Stimulated activated CD4-positive, alpha-beta T cell treated with anti-CD3 and anti-CD28 coated beads, Interleukin-4, amount 100 ng/mL, for 1 hour (primary cell): ENCODE measurements at regions not wholly inside any gene's neighbourhood (a gene's known extent, or its start where the extent isn't known, plus 50 kb on each side); places are given as distances from the start of the nearest gene placed in this dataset.
"Not testable (repeated sequence)": the region's sequence is repeated elsewhere in the genome, so short reads cannot be mapped to it uniquely, and the experiment has no call there.

Experiments used
- DNase-seq: peaks from one replicate; pipeline ENCODE4 v3.0.0-alpha.2; 2020

DNA sequence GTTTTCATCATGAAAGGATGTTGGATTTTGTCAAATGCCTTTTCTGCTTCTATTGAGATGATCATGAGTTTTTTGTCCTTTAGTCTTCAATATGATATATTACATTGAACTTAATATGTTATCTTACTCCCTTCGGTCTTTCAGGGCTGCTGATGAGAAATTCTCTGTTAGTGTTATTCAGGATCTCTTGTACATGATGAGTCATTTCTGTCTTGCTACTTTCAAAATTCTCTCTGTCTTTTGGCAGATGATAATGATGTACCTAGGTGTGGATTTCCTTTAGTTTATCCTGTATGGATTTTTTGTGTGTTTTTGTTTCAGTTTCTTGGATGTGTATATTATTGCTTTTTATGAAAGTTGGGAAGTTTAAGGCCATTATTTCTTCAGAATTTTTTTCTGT is 320.9 kb upstream of the NPSR1 start:
- no peak for DNase-seq

DNA sequence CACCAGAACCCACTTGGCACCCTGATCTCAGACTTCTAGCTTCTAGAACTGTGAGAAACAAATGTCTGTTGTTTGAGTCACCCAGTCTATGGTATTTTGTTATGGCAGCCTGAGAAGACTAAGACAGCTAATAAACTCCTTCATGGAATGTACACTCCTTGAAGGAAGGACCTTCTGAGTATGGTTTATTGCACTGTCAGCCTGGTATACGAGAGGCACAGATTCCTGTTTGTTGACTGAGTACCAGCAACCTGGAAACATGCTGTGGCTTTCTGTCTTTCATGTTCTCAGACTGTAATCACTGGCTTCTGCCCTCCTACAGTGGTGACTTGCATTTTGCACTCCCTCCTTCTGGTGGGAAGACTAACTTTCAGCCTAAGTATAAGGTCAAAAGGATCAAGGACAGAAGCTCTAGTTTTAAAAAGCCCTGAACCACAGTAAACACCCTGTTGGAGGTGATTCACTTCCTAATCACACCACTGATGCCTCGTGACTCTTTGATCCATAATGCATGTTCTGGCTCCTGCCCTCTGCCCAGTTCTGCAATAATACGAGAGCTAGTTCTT is 319.0 kb upstream of the NPSR1 start:
- DNase-seq = no peak

DNA sequence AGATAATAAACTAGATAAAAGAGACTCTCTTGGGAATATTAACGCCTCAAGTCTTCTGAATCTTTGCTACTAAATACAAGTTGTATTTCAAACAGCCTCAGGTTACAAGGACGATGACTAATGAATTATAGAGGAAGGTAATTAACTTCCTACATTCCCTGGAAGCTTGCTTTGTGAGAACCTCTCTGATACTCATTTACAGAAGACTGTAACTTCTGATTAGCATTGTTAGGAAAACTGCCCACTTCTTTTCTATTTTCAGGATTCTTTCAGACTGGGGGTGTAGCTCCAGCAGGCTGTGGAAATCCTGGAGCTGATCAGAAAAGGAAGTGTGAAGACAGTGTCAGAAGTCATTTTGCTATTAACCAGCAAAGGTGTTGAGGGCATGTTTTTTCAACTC is 316.7 kb upstream of the NPSR1 start:
- DNase-seq = no peak

DNA sequence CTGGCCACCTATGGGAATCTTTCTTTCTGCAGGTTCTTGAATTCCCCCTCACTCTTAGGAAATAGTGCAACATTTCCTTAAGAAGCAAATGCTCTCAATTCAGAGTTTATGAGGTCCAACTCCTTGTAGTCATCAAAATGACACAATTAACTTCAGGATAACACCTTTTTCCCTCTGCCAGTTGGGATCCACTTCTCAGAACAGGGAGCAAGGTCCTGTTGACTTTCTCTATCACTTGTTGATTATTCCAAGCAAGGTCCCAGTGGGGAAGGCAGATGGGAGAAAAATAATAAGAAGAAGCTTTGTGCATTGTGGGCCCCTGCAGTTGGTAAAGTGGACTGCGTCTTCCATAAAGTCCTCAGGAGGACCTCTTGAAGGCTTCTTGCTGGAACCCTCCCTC is 315.6 kb upstream of the NPSR1 start:
- no peak for DNase-seq

DNA sequence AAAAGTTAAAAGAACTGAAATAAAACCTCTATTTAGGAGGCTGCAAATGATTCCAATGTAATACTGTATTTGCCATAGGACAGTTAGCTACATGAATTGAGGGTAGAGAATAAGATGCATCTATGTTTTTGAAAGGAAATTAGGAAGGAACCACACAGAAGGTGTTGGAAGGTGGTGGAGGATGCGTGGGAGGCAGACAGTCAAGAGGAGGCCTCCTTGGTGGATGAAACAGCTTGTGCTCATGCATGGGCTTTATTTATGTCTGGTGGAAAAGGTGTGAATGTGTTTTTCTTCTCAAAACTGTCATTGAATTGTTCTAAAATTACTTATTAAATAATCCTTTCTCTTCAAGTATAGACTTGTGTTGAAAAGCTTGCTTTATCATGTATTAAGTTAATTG is 314.4 kb upstream of the NPSR1 start:
- no peak for DNase-seq

DNA sequence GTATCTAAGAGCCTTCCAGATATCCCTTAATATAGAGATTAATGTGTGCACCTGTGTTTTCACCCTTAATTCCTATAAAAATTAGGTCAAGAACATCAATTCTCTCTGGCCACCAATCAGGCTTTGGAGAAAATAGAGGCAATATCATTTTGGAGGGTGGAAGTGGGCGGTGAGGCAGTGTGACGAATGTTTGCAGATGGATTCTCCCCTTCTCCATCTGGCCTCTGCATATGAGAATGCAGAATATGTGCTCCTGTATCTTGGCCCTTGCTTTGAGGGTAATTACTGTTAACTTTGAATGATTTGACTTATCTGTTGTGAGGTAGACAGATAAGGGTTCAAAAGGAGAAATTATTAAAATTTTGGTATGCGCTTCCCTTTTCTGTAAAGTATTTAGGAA is 304.0 kb upstream of the NPSR1 start:
- no peak for DNase-seq

DNA sequence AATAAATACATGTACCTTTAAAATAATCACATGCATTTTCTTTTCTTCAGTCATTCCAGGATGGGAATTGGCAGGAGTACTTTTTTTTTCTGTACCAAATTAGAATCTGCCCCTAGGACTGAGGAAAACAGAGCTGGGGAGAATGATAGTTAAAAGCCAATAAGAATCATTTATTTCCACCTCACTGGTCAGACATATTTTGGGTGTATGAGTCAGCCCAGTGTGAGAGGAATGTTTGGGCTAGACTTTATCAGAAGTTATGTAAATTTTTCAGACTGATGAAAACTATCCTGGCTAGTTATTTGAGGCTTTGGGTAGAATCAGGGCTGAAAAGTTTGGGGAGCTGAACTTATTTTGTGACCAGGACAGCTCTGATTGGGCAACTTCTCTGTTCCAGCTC is 303.1 kb upstream of the NPSR1 start:
- DNase-seq = no peak

DNA sequence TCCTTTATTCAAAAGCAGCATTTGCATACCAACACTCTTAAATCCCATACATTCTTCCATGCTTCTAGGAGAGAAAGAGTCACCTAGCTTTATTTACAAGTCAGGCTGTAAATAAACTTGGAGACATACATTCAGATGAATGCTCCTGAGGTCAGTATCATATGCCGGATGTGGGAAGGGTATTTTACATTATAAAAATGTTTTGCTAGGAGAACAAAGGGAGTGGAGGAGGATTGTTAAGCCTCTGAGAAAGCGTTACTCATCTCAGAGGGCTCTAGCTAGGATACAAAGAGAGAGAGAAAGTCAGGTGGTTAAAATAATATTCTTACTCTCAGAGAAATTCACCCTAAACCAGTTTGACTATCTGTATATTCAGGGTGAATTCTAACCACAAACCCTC is 300.9 kb upstream of the NPSR1 start:
- DNase-seq = no peak

DNA sequence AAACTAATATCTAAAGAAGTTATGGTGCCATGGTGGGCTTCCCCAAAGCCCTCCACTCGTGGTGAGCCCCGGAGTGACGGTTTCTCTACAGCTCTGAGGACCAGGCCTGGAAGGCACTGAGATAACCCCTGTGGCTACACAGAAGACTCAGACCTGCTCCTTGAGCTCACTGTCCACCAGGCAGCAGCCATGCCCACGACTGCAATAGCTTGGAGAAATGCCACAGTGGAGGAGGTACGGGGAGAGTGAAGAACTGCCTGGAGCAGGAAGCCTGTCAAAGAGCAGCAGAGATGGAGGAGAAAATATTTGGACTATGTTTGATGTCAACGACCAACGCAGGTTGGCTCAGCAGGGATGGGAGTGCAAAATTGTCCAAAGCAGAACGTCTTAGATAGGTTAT is 300.1 kb upstream of the NPSR1 start:
- DNase-seq = no peak

DNA sequence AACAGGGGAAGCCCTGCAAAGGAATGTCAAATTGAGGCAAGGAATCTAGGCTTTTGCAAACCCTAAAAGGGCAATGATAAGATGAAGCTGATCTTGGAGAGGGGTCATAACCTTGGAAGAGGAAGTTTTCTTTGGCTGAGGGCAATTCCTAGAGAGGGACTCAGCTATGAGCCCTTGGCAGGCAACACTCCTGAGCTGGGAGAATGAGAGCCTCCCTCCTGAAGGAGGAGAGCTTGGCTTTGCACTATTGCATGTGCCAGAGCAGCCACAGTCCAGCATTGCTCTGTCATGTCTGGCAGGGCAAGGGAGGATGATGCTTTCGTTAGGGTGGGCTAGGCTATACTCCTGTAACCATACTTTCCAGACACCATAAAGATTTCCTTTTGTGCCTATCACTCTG is 299.4 kb upstream of the NPSR1 start:
- DNase-seq = not testable (repeated sequence)

DNA sequence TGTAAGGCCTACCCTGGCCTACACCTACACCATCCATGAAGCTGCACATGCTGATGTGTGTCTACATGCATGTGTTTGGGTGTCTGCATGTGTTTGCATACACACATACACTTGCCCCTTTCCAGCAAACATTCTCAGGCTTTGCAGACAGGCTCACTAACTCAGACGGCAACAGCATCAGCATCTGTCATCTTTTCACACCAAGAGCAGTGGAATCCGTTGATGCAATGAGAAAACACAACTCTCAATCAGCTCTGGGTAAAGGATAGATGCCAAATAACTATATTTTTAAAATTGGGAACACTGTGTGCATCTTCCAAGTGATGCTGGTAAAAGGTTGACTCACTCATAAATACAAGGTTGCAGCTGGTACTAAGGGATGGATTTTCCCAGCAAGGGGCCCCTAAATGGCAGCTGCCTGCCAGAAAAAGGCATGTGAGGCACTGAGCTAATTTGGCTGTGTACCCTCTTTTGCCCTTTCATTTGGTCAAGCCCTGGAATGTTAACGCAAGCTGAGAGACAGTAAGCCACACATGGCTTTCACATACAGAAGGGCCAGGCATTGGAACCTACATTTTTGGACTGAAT is 296.3 kb upstream of the NPSR1 start:
- DNase-seq = no peak

DNA sequence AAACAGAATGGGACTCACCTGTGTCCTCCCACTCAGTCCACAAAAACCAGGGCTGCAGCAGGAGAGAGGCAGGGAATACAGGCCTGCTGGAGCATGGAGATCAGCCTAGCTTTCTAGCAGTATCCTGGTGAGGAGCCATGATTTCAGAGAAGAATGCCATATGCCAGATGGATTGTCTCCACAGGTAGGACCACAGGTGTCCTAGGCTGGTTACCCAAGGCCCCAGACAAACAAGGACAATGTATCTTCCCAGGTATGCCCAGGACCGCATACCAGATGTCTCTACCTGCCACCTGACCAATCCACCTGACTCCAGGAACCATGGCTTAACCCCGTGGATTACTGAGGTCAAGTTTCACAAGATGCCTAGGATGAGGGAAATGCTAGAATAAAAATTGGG is 295.4 kb upstream of the NPSR1 start:
- DNase-seq = no peak

DNA sequence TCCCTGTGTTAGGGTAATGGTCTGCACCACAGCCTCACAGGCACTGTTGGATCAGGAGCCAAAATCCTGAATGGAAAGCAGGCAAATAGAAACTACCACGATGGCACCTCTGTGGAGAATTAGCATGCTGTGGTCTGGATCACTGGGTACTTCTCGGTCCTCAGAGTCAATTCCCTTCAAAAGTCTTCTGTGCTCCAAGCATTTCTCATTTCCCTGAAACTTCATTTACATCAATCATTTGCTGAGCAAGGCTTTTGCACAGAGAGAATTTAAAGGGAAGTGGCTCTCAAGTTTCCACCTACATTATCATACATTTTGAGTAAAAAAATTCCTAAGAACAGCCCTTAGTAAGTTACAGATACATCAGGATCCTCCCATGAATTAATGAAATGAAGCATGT is 293.9 kb upstream of the NPSR1 start:
- DNase-seq = no peak

DNA sequence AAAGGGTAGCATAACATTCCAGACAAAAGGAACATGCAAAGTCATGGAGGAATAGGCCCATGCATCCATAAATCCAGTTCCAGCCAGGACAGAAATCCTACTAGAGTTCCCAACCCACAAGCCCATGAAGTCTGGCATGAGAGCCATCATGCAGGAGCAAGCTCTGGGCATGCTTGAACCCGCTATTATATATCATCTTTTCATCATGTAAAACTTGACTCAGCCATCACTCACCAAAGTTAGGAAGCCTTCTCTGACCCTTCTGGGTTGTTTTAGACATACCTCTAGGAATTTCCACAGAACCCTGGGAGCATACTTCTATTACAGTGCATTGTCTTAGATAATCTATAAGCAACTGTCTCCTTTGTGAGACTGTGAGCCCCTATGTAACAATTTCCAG is 293.0 kb upstream of the NPSR1 start:
- DNase-seq = no peak

DNA sequence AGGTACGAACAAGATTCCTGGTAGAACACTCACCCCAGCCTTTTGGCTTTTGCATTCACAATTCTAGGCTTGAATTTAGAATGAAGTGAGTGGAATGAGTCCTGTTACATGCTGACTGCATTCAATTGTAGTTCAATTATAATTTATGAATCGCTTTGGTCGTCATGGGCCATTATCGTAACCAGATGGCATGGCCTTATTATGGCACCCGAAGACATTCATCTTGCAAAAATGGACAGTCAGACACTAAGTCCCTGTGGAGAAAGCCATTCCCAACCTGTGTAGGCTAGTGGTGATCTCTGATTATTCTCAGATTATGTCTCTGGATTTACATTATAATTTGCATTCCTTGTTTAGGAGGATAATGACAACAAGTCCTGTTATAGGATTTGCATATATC is 292.4 kb upstream of the NPSR1 start:
- DNase-seq = no peak

DNA sequence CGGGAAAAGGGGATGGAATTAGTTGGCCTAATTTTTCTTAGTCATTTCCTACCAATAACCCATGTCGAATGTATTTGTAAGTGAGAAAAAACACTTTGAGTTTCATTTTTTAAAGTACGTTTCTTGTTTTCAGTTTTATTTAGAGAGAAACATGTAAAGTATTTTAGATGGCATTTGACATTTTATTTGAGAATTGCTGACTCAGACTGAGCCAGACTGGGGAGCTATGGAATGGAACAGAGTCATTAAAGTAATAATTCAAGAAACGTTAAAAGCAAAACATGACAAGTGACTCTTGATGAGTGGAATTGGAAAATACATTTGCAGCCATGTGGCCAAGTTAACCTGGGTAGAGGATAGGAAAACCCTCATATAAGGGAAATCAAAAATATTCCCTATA is 286.1 kb upstream of the NPSR1 start:
- no peak for DNase-seq

DNA sequence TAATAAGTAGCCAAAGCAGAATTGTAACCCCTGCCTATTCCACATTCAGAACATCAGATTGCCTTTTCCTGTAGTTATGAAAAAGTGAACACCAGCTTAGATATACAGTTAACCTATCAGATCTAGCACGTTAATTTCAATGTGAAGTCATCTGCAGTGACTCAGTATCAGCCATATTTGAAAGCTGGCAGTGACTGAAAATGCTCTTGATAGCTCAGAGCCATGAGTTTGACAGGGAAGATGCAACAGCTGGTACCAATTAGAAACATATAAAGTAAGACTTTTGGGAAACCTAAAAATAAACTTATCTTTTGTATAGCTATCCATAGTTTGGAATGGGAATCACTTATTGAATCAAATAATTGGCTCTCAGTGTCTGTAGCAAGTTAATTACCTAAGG is 284.1 kb upstream of the NPSR1 start:
- DNase-seq = no peak

DNA sequence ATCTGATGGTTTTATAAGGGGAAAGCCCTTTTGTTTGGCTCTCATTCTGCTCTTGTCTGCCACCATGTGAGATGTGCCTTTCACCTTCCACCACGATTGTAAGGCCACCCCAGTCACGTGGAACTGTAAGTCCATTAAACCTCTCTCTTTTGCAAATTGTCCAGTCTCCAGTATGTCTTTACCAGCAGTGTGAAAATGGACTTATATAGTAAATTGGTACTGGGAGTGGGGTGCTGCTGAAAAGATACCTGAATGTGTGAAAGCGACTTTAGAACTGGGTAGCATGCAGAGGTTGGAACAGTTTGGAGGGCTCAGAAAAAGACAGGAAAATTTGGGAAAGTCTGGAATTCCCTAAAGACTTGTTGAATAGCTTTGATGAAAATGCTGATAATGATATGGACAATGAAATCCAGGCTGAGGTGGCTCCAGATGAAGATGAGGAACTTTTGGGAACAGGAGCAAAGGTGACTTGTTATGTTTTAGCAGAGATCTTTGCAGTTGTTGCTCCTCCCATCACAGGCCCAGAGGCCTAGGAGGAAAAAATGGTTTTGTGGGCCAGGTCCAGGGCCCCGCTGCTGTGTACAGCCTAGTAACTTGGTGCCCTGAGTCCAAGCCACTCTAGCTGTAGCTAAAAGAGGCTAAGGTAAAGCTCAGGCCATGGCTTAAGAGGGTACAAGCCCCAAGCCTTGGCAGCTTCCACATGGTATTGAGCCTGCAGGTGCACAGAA is 275.7 kb upstream of the NPSR1 start:
- no peak for DNase-seq

DNA sequence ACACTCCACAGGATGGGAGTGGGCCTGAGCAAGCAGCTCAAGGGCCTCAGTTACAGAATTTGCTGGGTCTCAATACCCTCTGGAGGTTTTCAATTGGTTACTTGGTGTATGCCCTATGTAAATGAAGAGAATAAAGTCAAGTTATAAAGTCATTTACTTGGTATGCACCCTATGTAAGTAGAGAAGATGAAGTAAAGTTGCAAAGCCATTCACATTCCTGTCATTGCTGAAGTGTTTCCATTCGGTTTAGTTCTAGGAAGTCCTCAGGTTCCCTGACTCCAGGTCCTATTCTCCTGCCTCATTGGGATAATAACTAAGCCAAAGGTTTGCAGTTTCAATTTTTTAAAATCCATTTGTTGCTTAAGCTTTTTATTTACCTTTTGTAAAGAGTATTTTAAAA is 272.6 kb upstream of the NPSR1 start:
- DNase-seq = no peak

DNA sequence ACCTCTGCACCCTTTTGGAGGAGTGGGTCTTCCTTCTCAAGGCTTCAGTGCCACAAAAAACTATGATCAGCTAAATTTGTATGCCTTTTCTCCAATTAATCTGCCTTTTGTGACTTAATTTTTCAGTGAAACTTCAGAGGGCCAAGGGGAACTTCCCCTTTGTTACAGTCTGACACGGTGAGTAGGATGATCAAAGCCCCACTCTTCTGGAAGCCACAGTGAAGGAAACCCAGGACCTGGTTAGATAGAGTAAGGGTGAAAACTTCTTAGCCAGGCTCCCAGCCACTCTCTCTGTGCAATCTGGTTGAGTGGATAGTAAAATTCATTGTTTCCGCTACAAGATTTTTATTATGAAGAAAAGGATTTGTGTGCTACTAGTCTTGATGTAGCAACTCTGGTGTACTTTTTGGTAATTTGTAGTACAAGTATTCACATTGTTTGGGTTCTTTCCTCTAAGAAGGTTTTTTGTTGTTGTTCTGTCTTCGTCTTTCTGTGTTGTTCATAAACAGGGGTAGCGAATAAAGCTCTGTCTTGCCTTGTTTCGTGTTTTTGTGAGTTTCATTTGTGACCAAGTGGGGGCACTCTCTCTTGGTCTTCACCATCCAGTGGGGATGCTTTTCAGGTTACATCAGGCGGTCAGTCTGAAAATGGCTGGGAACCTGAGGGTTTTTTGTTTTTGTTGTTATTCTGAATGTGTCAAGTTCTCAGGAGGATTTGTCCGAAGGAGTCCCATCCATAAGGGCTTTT is 268.5 kb upstream of the NPSR1 start:
- DNase-seq = no peak

DNA sequence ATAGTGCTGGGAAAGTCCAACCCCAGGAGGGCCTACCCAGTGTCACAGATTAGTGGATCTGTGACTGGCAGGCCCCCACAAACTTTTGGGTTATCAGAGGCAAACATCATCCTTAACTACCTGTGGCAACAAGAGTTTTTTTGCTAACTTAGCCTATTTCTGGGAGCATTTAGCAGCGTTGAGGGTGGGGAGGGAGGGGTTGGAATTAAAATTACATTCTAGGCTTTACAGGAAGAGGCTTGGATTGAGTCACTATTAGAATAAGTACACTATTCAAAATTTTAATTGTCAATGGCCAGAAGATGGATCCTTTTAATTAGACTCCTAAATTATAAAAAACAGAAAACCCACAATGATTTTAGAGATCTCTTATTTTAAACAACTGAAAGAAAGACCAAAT is 267.9 kb upstream of the NPSR1 start:
- DNase-seq = no peak

DNA sequence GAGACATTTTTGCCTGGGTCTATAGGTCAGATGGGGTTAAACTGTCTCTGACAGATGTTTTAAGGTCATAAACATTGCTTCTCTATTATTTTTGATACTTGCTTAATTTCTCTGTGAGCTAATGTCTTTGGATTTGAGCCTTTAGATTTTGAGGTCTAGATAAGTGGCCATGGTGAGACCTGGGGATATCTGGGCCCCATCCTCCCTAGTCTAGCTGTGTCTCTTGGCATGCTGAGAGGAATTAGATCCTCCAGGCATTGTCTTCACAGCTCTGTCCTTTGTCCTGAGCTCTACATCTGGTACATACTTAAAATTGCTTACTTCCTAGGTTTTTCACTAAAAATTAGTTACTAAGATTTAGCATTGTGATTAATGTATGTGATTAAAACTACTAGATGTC is 265.0 kb upstream of the NPSR1 start:
- no peak for DNase-seq

DNA sequence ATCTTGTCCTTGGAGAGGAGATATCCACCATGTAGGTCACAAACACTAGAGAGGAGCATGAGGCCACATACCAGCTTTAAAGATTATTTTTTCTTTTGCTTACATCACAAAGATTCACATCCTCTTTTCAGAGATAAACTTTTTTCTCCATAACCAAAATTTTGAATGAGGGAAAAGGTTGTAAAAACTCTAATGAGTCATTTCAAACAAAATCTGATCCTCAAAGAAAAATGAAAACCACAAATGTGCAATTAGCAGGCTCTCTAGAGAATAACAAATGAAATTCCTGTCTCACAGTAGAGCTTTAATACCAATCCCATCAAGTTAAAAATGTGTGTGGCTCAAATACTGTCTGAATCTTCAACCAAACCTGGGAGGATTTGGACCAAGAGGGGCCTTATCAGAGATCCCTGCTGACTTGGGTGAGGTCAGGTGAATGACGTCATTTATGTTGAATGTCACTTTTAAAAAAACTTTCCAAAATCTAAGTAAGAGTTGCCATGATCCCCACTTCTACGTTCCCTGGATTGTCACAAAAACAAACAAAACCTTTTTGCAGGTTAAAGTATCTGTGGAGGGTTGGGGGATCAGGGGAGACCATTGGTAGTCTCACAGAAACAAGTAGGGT is 261.5 kb upstream of the NPSR1 start:
- no peak for DNase-seq

DNA sequence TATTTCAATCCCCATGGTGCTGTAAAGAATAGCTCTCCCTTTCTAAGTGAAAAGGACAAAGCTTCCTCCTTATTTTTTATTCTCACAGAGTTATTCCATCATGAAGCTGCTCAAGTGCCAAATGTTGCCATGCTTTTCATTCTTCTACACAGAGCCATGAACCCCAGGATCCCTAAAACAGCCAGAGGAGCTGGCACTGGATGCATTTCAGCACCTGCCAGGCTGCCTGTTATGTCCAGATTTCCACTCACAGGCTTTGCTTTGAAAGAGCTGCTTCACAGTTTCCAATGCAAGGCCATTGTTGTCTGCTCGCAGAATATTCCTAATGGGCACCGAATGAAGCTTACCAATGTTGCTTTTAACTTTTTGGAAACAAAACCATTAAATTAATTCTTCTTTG is 256.2 kb upstream of the NPSR1 start:
- no peak for DNase-seq
